GM12874 (cell line): ENCODE measurements at regions not wholly inside any gene's neighbourhood (a gene's known extent, or its start where the extent isn't known, plus 50 kb on each side); places are given as distances from the start of the nearest gene placed in this dataset.

Experiments used
- CTCF ChIP-seq: IDR thresholded peaks from 2 replicates; pipeline ENCODE4 v1.5.1; 2011; ENCODE audit warnings: low read depth, mild to moderate bottlenecking, control low read depth, low read length, moderate library complexity; ENCODE audit not compliant: insufficient read depth

- no peak for TF ChIP-seq CTCF
Observed at GRCh38 chr18:43539862-43540261, 262.6 kb upstream of the SYT4 start.

- TF ChIP-seq CTCF: no peak
Observed at GRCh38 chr18:43542016-43542415, 264.7 kb upstream of the SYT4 start.

GRCh38 chr18:43543236-43543635 lies 265.9 kb upstream of the SYT4 start:
- no peak for TF ChIP-seq CTCF

GRCh38 chr18:43547456-43547855 lies 270.2 kb upstream of the SYT4 start:
- TF ChIP-seq CTCF: no peak

GRCh38 chr18:43559507-43559906 lies 282.2 kb upstream of the SYT4 start:
- TF ChIP-seq CTCF: no peak

- TF ChIP-seq CTCF: no peak
Observed at GRCh38 chr18:43563780-43564179, 286.5 kb upstream of the SYT4 start.

GRCh38 chr18:43570593-43570992 lies 293.3 kb upstream of the SYT4 start:
- TF ChIP-seq CTCF: no peak
